ENCODE measurements at regions not wholly inside any gene's neighbourhood (a gene's known extent, or its start where the extent isn't known, plus 50 kb on each side); places are given as distances from the start of the nearest gene placed in this dataset.

- no peak for DNase-seq (ENCODE audit: low read depth, low spot score)
- POLR2A ChIA-PET = no interaction called here
- Histone ChIP-seq H3K27ac (ENCODE audit: low read length) (no peak overlapping the region), H3K36me3 (ENCODE audit: control insufficient read depth, insufficient read depth, low read length) (no peaks in the 10 kb centered on the region), H3K4me1 (ENCODE audit: control insufficient read depth, insufficient read depth, low read length) (no peaks in the 10 kb centered on the region), H3K9me3 (ENCODE audit: control insufficient read depth, insufficient read depth, low read depth, low read length) (no peaks in the 10 kb centered on the region), H3K4me3 (ENCODE audit: low read depth in 2 of 2, low read length in 2 of 2) (no peak overlapping the region), H3K27me3 (ENCODE audit: control insufficient read depth, insufficient read depth, low read length) (no peaks in the 10 kb centered on the region)
- intact Hi-C loops (cut with micrococcal nuclease; ENCODE audit: unreplicated experiment) = no loop called here
- TF ChIP-seq REST (IDR thresholded peaks at IDR 0.05; ENCODE audit: insufficient read depth in 1 of 2, low read depth in 2 of 2, low read length in 1 of 2) (no peak), POLR2AphosphoS5 (IDR thresholded peaks at IDR 0.05; ENCODE audit: low read depth, low read length) (no peak), SIN3A (IDR thresholded peaks at IDR 0.05; ENCODE audit: borderline replicate concordance, insufficient read depth, low read depth, low read length) (no peak), TCF7L2 (IDR thresholded peaks at IDR 0.05; ENCODE audit: low read depth, low read length) (no peak), CTCF (IDR thresholded peaks at IDR 0.05) (no peak)
- BruUV-seq (replicated peaks) = no TSS peak
- ATAC-seq = no peak
- in situ Hi-C loops (cut with HindIII; ENCODE audit: low pct_unique_long_range_greater_than_20kb, low sequenced_read_pairs) = no loop called here
- CTCF ChIA-PET = no interaction called here
Observed at GRCh38 chr1:34320053-34320669, 143.5 kb downstream of the C1orf94 start.

GRCh38 chr1:34322969-34323368 lies 146.3 kb downstream of the C1orf94 start:
- no TSS peak for BruUV-seq (replicated peaks)
- intact Hi-C loops (cut with micrococcal nuclease; ENCODE audit: unreplicated experiment) = no loop called here

More at GRCh38 chr1:34322969-34323368, 146.3 kb downstream of the C1orf94 start:
- Histone ChIP-seq H3K9me3 (ENCODE audit: control insufficient read depth, insufficient read depth, low read depth, low read length) (no peaks in the 10 kb centered on the region), H3K4me1 (ENCODE audit: control insufficient read depth, insufficient read depth, low read length) (no peaks in the 10 kb centered on the region), H3K27ac (ENCODE audit: low read length) (no peak overlapping the region), H3K36me3 (ENCODE audit: control insufficient read depth, insufficient read depth, low read length) (no peaks in the 10 kb centered on the region), H3K27me3 (ENCODE audit: control insufficient read depth, insufficient read depth, low read length) (no peaks in the 10 kb centered on the region), H3K4me3 (ENCODE audit: low read depth in 2 of 2, low read length in 2 of 2) (no peak overlapping the region)
- TF ChIP-seq POLR2AphosphoS5 (IDR thresholded peaks at IDR 0.05; ENCODE audit: low read depth, low read length) (no peak), SIN3A (IDR thresholded peaks at IDR 0.05; ENCODE audit: borderline replicate concordance, insufficient read depth, low read depth, low read length) (no peak), CTCF (IDR thresholded peaks at IDR 0.05) (no peak), TCF7L2 (IDR thresholded peaks at IDR 0.05; ENCODE audit: low read depth, low read length) (no peak), REST (IDR thresholded peaks at IDR 0.05; ENCODE audit: insufficient read depth in 1 of 2, low read depth in 2 of 2, low read length in 1 of 2) (no peak)
- POLR2A ChIA-PET = no interaction called here
- in situ Hi-C loops (cut with HindIII; ENCODE audit: low pct_unique_long_range_greater_than_20kb, low sequenced_read_pairs) = no loop called here
- CTCF ChIA-PET = no interaction called here
- no peak for ATAC-seq
- no peak for DNase-seq (ENCODE audit: low read depth, low spot score)

Data from Panc1 (cell line).